MG63 (cell line): ENCODE measurements at regions not wholly inside any gene's neighbourhood (a gene's known extent, or its start where the extent isn't known, plus 50 kb on each side); places are given as distances from the start of the nearest gene placed in this dataset.
A peak's percentile ranks its signal among the peaks of the same experiment; 100 is the strongest.
"Not testable (repeated sequence)": the region's sequence is repeated elsewhere in the genome, so short reads cannot be mapped to it uniquely, and the experiment has no call there.

Experiments used
- DNase-seq: peaks from one replicate; pipeline ENCODE4 v3.0.0-alpha.2; 2020
- H3K27me3 ChIP-seq: fragments of 250-450 bp; sonication (Bioruptor Pico); 2 replicates; pipeline ENCODE4 v1.5.1; 2020; ENCODE audit warnings: mild to moderate bottlenecking, moderate library complexity
- H3K36me3 ChIP-seq: fragments of 250-450 bp; sonication (Bioruptor Pico); 2 replicates; pipeline ENCODE4 v1.5.1; 2020; ENCODE audit warnings: mild to moderate bottlenecking, moderate library complexity
- H3K4me3 ChIP-seq: fragments of 250-450 bp; sonication (Bioruptor Pico); 2 replicates; pipeline ENCODE4 v1.5.1; 2020; ENCODE audit warnings: mild to moderate bottlenecking, moderate library complexity
- H3K9me3 ChIP-seq: fragments of 250-450 bp; sonication (Bioruptor Pico); 2 replicates; pipeline ENCODE4 v1.5.1; 2020; ENCODE audit warnings: mild to moderate bottlenecking, moderate library complexity

DNA sequence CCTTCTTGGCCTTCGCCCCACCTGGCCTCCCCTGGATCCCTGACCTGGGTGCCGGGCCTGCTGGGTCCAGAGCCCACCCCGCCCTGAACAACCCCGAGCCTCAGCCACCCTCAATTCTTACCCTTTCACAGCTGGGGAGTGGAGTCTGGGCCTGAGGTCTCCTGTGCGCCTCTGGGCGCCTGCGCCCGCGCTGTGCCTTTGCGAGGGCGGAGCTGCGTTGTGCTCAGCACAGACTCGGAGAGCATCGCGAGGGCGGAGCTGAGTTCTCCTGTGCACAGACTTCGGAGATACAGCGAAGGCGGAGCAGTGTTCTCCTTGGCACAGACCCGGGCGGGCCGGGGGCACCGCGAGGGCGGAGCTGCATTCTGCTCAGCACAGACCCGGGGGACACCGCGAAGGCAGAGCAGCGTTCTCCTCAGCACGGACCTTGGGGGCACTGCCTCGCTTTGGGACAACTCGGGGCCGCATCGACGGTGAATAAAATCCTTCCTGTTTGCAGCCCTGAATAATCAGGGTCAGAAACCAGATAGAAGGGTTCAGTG, 547.2 kb downstream of the FAM72C start:
- peak; percentile 2 for DNase-seq
- H3K4me3 ChIP-seq, result not testable (repeated sequence)

GRCh38 chr1:143423832-143424231, 548.0 kb downstream of the FAM72C start:
- H3K36me3 ChIP-seq, H3K9me3 ChIP-seq, H3K27me3 ChIP-seq, H3K4me3 ChIP-seq, DNase-seq: not testable (repeated sequence)

More for the DNA sequence above, 547.2 kb downstream of the FAM72C start:
- not testable (repeated sequence) for H3K27me3 ChIP-seq, H3K36me3 ChIP-seq, H3K9me3 ChIP-seq

GRCh38 chr1:143421290-143421689, 550.5 kb downstream of the FAM72C start:
- not testable (repeated sequence) for H3K27me3 ChIP-seq

More at GRCh38 chr1:143421290-143421689, 550.5 kb downstream of the FAM72C start:
- not testable (repeated sequence) for DNase-seq, H3K4me3 ChIP-seq, H3K36me3 ChIP-seq, H3K9me3 ChIP-seq
